NCI-H1436 (cell line): ENCODE measurements at regions not wholly inside any gene's neighbourhood (a gene's known extent, or its start where the extent isn't known, plus 50 kb on each side); places are given as distances from the start of the nearest gene placed in this dataset.
"Not testable (repeated sequence)": the region's sequence is repeated elsewhere in the genome, so short reads cannot be mapped to it uniquely, and the experiment has no call there.

Experiments
- DNase-seq: peaks from one replicate; lab custom pipeline; 2025; lab: John Stamatoyannopoulos, UW

DNA sequence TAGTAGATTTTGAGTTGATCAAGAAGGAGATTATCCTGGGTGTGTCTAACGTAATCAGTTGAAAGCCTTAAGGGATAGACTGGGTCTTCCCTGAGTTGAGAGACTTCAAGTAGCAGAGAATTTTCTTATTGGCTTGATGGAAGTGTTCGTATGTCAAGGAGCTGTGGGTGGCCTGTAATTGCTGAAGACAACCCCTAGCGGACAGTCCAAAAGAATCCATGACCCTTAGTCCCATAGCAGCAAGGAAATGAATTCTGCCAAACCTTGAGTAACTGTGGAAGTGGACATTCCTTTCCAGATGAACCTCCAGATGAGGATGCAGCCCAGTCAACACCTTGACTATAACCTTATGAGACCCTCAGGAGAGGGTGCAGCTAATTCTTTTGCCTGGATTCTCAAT is 786.3 kb downstream of the SOCS6 start:
- DNase-seq: no peak

DNA sequence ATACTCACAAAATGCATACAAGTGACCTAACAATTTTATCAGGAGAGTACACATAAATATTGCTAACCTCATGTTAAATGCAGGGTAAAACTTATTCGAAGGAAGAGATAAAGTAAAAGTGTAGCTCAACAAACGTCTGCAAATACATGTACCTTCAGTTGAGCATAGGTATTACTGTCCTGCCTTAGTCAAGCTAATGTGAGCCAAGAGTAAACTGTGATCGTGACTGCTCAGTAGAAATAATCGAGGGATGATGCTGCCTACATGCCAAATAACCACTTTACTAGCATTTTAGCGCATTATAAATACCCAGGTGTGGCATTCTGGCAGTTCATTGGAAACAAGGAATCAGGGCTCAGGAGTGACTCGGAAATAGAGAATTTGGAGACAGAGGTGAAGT is 779.5 kb downstream of the SOCS6 start:
- DNase-seq: no peak

DNA sequence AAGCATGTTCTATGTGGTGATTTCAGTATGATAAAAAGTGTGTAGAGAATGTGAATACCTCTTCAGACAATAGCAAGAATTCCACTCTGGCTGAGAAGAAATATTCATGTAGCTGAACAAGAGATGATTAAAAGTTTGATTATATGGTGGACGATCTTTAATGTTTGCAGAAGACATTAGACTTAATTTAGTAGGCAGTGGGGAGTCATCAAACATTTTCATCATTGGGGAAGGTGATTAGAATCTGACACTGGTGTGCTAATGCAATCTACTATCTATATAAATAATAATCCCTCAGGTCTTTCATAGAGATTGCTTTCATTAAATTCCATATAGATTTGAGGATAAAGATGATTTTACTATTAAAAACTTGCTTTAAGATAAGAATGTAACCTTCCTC is 761.0 kb downstream of the SOCS6 start:
- no peak for DNase-seq

DNA sequence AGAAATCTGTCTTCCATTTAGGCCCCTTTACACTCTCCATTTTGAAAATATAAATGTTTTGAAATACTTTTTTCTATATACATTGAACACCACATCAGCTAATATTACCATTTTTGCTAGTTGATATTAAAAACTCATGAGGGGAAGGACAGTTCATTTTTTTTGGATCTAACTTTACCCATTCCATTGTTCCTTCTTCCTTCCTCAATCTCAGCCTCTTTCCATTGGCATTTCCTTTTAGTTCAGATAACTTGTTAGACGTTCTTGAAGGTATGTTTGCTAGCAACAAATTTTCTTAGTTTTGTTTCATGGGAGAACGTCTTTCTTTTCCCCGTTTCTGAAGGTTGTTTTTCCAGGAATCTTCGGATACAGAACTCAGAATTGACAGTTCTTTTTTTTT is 759.0 kb downstream of the SOCS6 start:
- no peak for DNase-seq

DNA sequence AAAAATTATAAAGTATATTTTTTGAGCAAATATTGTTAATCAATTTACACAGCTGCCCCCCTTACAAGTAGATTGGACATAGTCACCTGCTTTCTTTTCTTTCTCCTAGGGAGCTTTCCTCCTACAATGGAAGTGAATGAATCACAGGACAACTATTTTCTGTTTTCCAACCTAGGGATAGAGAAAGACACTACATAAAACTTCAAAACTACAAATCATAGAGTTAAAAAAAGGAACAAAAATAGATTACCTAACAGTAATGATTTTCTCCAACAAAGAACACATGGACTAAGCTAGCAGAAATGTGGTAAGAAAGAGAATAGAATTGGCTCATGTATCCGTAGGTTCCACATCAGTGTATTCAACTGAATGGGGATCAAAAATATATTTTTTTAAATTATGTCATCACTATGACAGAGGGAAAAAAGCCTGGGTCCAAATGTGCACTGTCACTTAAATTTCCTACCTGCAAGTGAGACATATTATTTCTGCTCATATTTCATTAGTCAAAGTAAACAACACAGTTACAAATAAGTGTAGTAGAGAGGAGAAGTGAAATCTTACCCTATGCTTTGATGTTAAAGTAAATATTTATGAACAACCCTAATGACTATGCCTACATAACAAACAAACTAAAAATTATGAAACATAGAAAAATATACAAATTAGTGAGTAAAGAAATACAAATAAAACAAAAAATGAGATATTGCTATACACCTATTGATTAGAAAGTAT is 756.7 kb downstream of the SOCS6 start:
- no peak for DNase-seq

DNA sequence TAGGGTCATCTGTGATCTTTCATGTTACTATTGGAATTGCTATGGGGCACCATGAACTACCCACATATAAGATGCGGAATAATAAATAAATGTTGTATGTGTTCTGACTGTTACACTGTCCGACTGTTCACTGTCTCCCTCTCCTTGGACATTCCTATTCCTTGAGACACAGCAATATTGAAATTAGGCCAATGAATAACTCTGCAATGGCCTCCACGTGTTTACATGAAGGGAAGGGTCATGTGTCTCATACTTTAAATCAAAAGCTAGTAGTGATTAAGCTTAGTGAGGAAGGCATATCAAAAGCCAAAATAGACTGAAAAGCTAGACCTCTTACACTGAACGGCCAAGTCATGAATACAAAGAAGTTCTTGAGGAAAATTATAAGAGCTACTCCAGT is 751.3 kb downstream of the SOCS6 start:
- DNase-seq: no peak

DNA sequence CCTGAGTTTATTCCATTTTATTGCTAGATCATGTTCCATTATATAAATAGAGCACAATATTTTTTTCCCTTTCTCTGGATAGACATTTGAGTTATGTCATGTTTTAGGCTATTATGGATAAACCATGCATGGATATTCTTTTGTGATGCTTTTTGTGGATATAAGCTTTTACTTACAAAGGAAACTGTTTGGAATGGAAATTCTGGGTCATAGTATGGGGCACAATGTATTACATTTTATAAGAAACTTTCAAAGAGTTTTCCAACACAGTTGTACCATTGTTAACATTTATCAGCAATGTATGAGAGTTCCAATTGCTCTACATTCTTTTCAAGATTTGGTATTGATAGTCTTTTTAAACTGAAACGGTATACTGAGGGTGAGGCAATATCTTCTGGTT is 749.4 kb downstream of the SOCS6 start:
- no peak for DNase-seq

DNA sequence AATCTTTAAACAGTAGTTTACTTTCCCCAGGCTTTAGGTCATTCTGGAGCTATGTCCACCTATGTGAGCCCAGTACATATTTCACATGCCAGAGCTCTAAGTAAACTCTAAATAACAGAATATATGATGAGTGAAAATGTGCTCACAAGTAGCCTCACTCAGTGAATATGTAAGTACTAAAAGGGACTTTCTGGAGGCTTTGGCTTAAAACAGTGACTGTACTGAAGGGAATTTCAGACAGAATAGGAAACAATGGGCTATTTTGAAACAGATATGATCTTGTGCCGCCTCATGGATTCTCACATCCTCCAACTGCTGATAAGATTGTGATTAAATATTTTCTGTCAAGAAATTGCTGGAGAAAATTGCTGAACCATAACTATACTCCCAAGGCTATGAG is 747.9 kb downstream of the SOCS6 start:
- no peak for DNase-seq

DNA sequence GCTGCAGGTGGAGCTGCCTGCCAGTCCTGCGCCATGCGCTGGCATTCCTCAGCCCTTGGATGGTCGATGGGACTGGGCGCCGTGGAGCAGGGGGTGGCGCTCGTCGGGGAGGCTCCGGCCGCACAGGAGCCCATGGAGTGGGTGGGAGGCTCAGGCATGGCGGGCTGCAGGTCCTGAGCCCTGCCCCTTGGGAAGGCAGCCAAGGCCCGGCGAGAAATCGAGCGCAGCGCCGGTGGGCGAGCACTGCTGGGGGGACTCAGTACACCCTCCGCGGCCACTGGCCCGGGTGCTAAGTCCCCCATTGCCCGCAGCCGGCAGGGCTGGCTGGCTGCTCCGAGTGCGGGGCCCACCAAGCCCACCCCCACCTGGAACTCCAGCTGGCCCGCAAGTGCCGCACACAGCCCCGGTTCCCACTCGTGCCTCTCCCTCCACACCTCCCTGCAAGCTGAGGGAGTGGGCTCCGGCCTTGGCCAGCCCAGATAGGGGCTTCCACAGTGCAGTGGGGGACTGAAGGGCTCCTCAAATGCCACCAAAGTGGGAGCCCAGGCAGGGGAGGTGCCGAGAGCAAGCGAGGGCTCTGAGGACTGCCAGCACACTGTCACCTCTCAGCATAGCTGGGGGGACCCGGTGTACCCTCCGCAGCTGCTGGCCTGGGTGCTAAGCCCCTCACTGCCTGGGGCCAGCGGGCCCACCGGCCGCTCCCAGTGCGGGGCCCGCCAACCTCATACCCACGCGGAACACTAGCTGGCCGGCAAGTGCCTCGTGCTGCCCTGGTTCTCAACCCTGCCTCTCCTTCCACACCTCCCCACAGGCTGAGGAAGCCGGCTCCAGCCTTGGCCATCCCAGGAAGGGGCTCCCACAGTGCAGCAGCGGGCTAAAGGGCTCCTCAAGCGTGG is 742.7 kb downstream of the SOCS6 start:
- DNase-seq: not testable (repeated sequence)

DNA sequence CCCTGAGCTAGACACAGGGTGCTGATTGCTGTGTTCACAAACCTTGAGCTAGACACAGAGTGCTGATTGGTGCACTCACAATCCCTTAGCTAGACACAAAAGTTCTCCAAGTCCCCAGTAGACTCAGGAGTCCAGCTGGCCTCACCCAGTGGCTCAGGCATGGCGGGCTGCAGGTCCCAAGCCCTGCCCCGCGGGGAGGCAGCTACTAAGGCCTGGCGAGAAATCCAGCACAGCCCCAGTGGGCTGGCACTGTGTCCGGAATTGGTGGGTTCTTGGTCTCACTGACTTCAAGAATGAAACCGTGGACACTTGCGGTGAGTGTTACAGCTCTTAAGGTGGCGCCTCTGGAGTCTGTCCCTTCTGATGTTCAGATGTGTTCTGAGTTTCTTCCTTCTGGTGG is 741.2 kb downstream of the SOCS6 start:
- DNase-seq: not testable (repeated sequence)

DNA sequence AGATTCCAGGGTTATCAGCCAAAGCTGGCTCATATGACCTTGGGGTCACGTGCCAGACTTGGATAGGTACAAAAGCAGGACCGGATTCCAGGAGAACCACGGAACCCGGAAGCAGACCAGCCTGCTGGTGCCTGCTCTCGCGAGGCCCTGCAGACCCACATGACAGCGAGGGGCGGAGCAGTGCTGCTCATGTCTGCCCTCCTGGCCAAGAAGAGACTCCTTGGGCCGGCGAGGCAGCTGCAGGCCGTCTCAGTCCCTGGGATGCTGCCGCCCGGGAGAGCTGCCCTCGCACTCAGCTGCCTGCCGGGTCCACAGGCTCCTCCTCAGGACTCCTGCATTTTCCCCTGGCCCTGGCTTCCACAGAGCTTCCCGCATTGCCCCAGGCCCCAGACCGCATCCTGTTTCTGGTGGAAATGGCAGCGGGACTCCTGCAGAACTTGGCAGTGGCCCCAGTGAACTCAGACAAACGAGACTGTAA is 739.5 kb downstream of the SOCS6 start:
- no peak for DNase-seq

DNA sequence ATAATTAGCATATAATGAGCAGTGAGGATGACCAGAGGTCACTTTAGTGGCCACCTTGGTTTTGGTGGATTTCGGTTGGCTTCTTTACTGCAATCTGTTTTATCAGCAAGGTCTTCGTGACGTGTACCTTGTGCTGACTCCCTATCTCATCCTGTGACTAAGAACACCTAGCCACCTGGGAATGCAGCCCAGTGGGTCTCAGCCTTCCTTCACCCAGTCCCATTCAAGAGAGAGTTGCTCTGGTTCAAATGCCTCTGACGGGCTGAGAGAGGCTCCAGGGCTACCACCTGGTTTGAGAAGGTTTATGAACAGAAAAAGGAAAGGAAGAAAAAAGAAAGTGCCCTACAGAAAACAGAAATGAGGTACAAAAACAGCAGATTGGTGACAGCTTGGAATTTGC is 738.7 kb downstream of the SOCS6 start:
- no peak for DNase-seq

DNA sequence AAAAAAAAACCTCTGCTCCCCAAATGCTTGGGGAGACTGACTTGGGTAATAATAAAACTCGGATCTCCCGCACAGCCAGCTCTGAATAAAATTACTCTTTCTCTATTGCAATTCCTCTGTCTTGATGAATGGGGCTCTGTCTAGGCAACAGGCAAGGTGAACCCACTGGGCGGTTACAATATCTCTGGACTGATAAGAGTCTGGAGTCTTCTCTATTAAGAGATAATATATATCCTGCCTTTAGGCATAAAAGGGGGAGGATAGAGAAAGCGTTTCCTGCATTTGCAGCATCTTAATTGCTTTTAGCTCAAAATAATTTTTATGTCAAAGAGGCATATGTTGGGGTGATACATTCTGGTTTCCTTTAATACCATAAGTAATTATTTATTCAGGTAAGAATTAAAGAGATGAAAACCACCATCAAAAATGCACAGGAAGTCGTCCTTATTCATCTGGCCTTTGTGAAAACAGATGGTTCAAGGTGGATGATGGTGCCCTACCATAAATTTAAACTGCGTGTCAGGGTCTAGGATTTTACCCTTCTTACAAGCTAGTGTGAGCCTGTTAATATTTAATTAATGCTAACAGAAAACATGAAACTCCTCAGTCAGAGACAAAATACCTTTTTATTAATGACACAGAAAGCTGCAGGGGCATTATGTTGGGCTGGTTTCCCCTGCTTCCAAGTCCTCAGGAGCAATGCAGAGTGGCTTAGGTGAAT is 736.8 kb downstream of the SOCS6 start:
- DNase-seq: no peak

DNA sequence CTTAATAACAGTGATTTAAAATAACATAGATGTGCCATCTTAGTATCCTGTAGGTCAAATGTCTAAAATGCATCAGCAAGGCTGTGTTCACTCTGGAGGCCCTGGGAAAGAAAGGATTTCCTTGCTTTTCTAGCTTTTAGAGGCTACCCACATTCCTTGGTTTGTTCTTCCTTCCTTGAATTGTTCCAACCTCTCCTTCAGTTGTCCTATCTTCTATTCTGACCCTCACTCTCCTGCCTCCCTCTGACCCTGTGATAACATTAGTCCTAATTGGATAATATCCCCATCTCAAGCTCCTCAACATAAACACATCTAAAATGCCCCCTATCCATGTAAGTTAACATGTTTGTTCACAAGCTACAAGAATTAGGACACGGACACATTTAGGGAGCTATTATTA is 733.5 kb downstream of the SOCS6 start:
- no peak for DNase-seq

DNA sequence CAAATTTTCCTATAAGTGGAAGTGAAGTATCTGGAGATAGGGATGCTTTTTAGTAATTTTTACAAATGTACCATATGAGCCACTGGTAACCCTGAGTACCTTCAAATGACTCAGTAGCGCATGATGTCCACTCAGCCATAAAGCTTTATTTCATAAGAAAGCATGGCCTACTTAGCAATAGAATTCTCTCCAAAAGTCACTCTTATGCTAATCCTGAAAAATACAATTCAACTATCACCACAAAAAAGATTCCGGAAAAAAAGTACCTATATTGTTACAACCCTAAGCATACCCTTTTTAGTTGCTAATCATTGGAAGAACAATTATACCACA is 732.2 kb downstream of the SOCS6 start:
- DNase-seq: no peak

DNA sequence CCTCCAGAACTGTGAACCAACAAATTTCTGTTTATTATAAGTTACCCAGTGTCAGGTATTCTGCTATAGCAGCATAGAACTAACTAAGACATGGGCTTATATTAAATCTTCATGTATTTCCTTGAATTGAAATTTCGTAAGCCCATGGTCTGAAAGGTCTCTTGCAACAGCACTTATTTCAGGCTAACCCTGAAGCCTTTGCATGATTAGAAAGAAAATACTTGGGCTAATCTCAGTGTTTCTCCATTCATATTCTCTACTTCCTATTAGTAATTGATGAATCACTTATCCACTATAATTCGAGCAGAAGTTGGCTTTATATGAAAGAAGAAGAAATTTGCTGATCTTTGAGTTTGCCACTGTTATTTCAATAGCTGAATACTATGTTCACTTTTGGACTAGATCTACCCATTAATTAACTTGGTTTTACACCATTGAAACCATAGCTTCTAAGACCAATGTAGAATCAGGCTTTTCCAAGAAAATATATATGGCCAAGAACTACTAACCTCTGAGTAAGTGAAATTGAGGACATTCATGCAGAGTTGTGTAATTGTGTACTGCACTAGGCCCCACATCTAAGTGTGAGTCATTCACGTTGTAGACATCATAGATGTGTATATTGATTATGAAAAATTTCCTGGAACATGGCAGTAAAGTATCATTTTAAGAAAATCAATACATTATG is 731.6 kb downstream of the SOCS6 start:
- DNase-seq: no peak

DNA sequence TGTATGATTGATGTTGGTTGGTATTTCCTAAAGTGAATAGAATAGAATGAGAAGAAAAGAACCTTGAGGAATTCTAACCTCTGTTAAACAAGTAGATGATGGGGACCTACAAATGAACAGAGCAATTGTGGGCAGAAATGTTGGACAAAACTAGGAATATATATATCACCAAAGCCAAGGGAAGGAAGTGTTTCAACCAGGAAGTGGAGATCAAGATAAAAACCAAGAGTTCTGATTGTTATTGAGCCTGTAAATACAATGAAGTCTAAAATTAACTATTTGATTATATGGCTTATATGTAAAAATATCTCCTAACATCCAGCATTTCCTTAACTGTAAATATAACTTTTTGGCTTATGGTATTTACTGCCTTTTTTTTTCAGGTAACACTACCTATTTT is 730.0 kb downstream of the SOCS6 start:
- DNase-seq: no peak

DNA sequence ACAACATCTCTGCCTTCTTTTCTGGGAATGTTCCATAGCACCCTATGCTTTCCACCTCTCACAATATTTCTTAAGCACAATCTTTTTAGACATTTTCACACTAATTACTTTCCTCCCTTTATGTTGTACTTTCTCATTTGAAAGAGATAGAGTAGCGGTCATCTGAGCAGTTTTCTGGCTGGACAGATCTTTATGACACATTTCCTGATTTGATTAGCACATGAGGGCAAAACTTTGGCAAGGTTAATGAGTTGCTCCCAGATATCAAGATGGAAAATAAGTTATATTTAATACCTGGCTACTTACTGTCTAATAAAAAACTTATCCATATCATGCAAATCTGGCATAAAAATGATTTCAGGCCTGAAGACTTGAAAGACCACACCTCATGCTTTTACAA is 723.9 kb downstream of the SOCS6 start:
- DNase-seq: no peak

DNA sequence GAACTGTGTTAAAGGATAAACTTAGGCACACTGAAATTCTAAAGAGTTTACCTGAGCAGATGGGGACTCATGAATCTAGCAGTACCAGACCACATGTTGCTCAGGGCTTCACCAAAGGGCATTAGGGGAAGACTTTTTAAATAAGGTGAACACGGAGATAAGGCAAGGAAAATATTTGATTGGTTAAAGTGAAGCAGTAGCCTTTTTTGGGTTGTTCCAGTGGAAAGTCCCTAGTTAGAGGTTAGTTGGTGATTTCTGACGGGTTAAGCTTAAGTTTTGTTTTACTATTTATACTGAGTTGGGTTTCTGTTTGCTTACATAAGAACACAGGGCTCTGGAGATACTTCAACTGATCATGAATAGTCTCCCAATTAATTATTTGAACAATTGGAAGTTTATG is 722.5 kb downstream of the SOCS6 start:
- no peak for DNase-seq

DNA sequence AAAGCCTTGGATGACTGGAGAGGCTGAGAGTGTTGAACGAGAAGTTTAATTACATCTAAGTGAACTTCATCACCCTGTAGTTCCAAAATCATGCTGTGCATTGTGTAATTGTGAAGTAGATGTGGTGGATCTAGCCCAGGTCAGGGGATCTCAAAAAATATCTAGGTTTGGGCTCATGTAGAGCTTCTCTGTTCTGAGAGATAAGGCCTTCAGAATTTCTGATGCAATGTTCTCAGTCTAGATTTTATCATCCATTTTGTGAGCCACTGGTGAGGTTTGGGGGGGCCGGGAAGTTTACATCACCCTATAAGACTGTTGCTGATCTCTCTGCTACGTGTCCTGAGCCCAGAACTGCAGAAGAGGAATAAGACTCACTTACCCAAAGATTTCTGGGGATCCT is 719.4 kb downstream of the SOCS6 start:
- no peak for DNase-seq

DNA sequence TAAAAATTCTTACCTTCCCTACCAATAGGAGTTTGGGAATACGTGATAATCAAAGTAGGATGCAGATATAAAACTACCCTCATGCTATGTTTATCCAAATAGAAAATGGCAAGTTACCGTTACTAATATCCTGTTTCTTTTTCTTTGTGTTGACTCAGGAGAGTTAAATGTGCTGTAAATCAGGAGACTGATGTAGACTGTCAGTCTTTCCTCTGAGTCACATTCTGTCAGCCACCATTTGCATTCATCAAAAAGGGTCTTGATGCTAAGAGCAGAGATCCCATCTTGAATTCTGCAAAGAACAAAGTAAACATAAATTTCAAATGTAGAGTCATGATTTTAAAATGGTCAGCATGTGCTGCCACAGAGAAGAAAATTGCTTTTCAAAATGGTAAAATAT is 712.8 kb downstream of the SOCS6 start:
- DNase-seq: no peak

DNA sequence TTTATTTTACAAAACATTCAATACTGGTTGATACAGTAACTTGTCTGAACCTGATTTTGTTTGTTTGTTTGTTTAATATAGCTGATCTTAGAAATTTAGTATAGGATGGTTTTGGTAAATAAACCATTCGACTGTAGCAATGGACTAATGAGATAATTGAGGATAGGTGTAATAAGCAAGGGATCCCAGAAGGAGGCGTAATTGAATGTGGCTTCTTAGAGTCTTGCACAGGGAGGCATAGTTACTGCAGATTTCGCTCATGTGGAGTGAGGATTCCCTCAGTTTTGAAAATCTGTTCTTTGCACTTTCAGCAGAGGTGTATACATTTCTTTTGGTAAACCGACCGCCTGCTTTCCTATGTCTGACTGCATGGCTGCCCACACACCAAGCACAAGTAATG is 709.6 kb downstream of the SOCS6 start:
- no peak for DNase-seq
